HCT116 (cell line): ENCODE measurements at regions not wholly inside any gene's neighbourhood (a gene's known extent, or its start where the extent isn't known, plus 50 kb on each side); places are given as distances from the start of the nearest gene placed in this dataset.

Source experiments
- ATAC-seq: fragments of 200-7000 bp; cut with Tn5 transposase; 2 replicates; pipeline ENCODE4 v1.9.1; 2020; ENCODE audit warnings: mild to moderate bottlenecking, moderate library complexity
- BruUV-seq: library from RNA; stranded (reverse); fragments of 400-500 nt; replicated peaks from 2 replicates; lab custom pipeline; 2021; lab: Mats Ljungman, UMichigan
- CTCF ChIA-PET: fragments of 300-600 bp; sonication (Branson Sonifier 250); formaldehyde crosslinking; loops from one replicate; lab custom pipeline; 2021; ENCODE audit warnings: antibody characterized with exemption; lab: Charles Lee
- POLR2A ChIA-PET: fragments of 300-600, 350-600 bp; sonication (Branson Sonifier 250); formaldehyde crosslinking; loops from one replicate; lab custom pipeline; 2021; ENCODE audit warnings: antibody characterized with exemption; lab: Charles Lee
- RAD21 ChIA-PET, 2 experiments: fragments of 300-600 bp; sonication (Branson Sonifier 250); formaldehyde crosslinking; loops; one replicate each; lab custom pipeline; 2023; ENCODE audit warnings: low total read pairs in 2 of 2; ENCODE audit not compliant: uncharacterized antibody in 2 of 2, unreplicated experiment in 2 of 2, low non-redundant PET in 1 of 2; lab: Charles Lee
- DNase-seq: peaks from one replicate; pipeline ENCODE4 v3.0.0-alpha.2; 2010; ENCODE audit warnings: low read depth, low spot score
- H2AFZ ChIP-seq: fragments of 200-600 bp; shearing (Covaris generic), sonication (generic); 2 replicates; pipeline ENCODE4 v1.6.1; 2017; ENCODE audit warnings: low read depth, mixed run types, mixed read lengths, antibody characterized with exemption, low read length; ENCODE audit not compliant: poor library complexity, severe bottlenecking
- H3K27ac ChIP-seq: 2 replicates; pipeline ENCODE4 v1.5.1; 2012; ENCODE audit warnings: low read depth, low read length
- H3K27me3 ChIP-seq: fragments of 200-600 bp; sonication (generic); 2 replicates; pipeline ENCODE4 v1.6.1; 2016; ENCODE audit warnings: mixed run types, low read length, mixed read lengths; ENCODE audit not compliant: insufficient read depth
- H3K36me3 ChIP-seq, 2 experiments: fragments of 200-500 bp in 1 of 2; fragments of 200-600 bp in 1 of 2; sonication (Bioruptor generic) in 1 of 2; sonication (generic) in 1 of 2; 2 replicates each; pipeline versions ENCODE4 v1.5.1 to v1.6.1; 2014 to 2016; ENCODE audit warnings: low read length in 2 of 2, inconsistent platforms in 1 of 2, mixed read lengths in 1 of 2, mixed run types in 1 of 2; ENCODE audit not compliant: insufficient read depth in 2 of 2, control insufficient read depth in 1 of 2
- H3K4me1 ChIP-seq, 2 experiments: fragments of 200-600 bp in 1 of 2; sonication (generic) in 1 of 2; 2 replicates each; pipeline versions ENCODE4 v1.5.1 to v1.6.1; 2012 to 2017; ENCODE audit warnings: low read length in 2 of 2, inconsistent platforms in 1 of 2, mild to moderate bottlenecking in 1 of 2, mixed read lengths in 1 of 2, mixed run types in 1 of 2, moderate library complexity in 1 of 2; ENCODE audit not compliant: insufficient read depth in 2 of 2, control insufficient read depth in 1 of 2
- H3K4me2 ChIP-seq: fragments of 200-600 bp; sonication (generic); 2 replicates; pipeline ENCODE4 v1.6.1; 2017; ENCODE audit warnings: mixed run types, low read length, mixed read lengths
- H3K4me3 ChIP-seq, 2 experiments: fragments of 200-600 bp in 1 of 2; sonication (generic) in 1 of 2; replicated peaks in 1 of 2; 2 replicates each; pipeline ENCODE4 v1.5.1; 2011 to 2016; ENCODE audit warnings: low read length in 2 of 2, control low read depth in 1 of 2, low read depth in 1 of 2, mild to moderate bottlenecking in 1 of 2, mixed read lengths in 1 of 2, mixed run types in 1 of 2
- H3K79me2 ChIP-seq: fragments of 200-600 bp; sonication (generic); 2 replicates; pipeline ENCODE4 v1.6.1; 2017; ENCODE audit warnings: mild to moderate bottlenecking, mixed run types, low read length, moderate library complexity, mixed read lengths; ENCODE audit not compliant: insufficient read depth
- H3K9ac ChIP-seq: fragments of 200-600 bp; sonication (generic); 2 replicates; pipeline ENCODE4 v1.6.1; 2016; ENCODE audit warnings: low read length, mixed read lengths
- H3K9me2 ChIP-seq: fragments of 200-600 bp; sonication (generic), shearing (Covaris generic); 2 replicates; pipeline ENCODE4 v1.6.1; 2017; ENCODE audit warnings: mixed run types, mild to moderate bottlenecking, moderate library complexity; ENCODE audit not compliant: insufficient read depth
- H3K9me3 ChIP-seq, 2 experiments: fragments of 200-500 bp in 1 of 2; fragments of 200-600 bp in 1 of 2; sonication (Bioruptor generic) in 1 of 2; sonication (generic) in 1 of 2; 2 replicates each; pipeline ENCODE4 v1.6.1; 2014 to 2017; ENCODE audit warnings: low read length in 2 of 2, mixed read lengths in 2 of 2, inconsistent platforms in 1 of 2, low read depth in 1 of 2, mild to moderate bottlenecking in 1 of 2, mixed run types in 1 of 2, moderate library complexity in 1 of 2; ENCODE audit not compliant: control insufficient read depth in 1 of 2, insufficient read depth in 1 of 2
- H4K20me1 ChIP-seq: fragments of 200-600 bp; sonication (generic), shearing (Covaris generic); 2 replicates; pipeline ENCODE4 v1.6.1; 2017; ENCODE audit warnings: mixed run types, mild to moderate bottlenecking, moderate library complexity; ENCODE audit not compliant: insufficient read depth
- CBX3 ChIP-seq: IDR thresholded peaks from 2 replicates; pipeline ENCODE4 v1.6.1; 2012; ENCODE audit warnings: low read depth
- CTCF ChIP-seq, 3 experiments: fragments of 200-600 bp in 1 of 3; sonication (generic) in 1 of 3; IDR thresholded peaks in 2 of 3; conservative IDR thresholded peaks in 1 of 3; 2 replicates each; pipeline ENCODE4 v1.5.1; 2012 to 2017; ENCODE audit warnings: low read depth in 2 of 3, low read length in 2 of 3, antibody characterized with exemption in 1 of 3, borderline replicate concordance in 1 of 3, control low read depth in 1 of 3, mild to moderate bottlenecking in 1 of 3, mixed read lengths in 1 of 3, mixed run types in 1 of 3, moderate library complexity in 1 of 3; ENCODE audit not compliant: insufficient read depth in 1 of 3
- EGR1 ChIP-seq: IDR thresholded peaks from 2 replicates; pipeline ENCODE4 v1.6.1; 2012; ENCODE audit warnings: low read depth
- ELF1 ChIP-seq: IDR thresholded peaks from 2 replicates; pipeline ENCODE4 v1.6.1; 2012; ENCODE audit warnings: low read depth, borderline replicate concordance
- EZH2phosphoT487 ChIP-seq: fragments of 200-600 bp; IDR thresholded peaks from 2 replicates; pipeline ENCODE4 v1.6.1; 2018; ENCODE audit warnings: antibody characterized with exemption, borderline replicate concordance
- FOSL1 ChIP-seq: IDR thresholded peaks from 2 replicates; pipeline ENCODE4 v1.6.1; 2012; ENCODE audit warnings: low read depth
- POLR2A ChIP-seq: IDR thresholded peaks from 2 replicates; pipeline ENCODE4 v1.7.0; 2011; ENCODE audit warnings: borderline replicate concordance; ENCODE audit not compliant: insufficient read depth, insufficient read length; ENCODE audit errors: extremely low read depth
- RAD21 ChIP-seq: IDR thresholded peaks from 2 replicates; pipeline ENCODE4 v1.6.1; 2012; ENCODE audit warnings: low read depth, mild to moderate bottlenecking
- SIN3A ChIP-seq: IDR thresholded peaks from 2 replicates; pipeline ENCODE4 v1.6.1; 2012; ENCODE audit warnings: low read depth
- TCF7L2 ChIP-seq: IDR thresholded peaks from 2 replicates; pipeline ENCODE4 v1.7.0; 2011; ENCODE audit warnings: borderline replicate concordance, inconsistent platforms; ENCODE audit not compliant: insufficient read depth, insufficient read length; ENCODE audit errors: extremely low read depth
- YY1 ChIP-seq: IDR thresholded peaks from 2 replicates; pipeline ENCODE4 v1.6.1; 2011; ENCODE audit warnings: low read length, low read depth, moderate library complexity, mild to moderate bottlenecking; ENCODE audit not compliant: insufficient replicate concordance; ENCODE audit errors: extremely low read depth
- ZBTB33 ChIP-seq: IDR thresholded peaks from 2 replicates; pipeline ENCODE4 v1.6.1; 2011; ENCODE audit warnings: mild to moderate bottlenecking, low read length, moderate library complexity; ENCODE audit not compliant: insufficient replicate concordance; ENCODE audit errors: extremely low read depth
- intact Hi-C: fragments of 100-400 bp; cut with micrococcal nuclease; formaldehyde crosslinking; loops from 2 replicates; pipeline ENCODE4 v1.10.0; 2022

GRCh38 chr18:68548904-68549870 is 165.7 kb downstream of the TMX3 start:
- no peaks in the 10 kb centered on the region for H3K27me3 ChIP-seq
- DNase-seq (no peak), ATAC-seq (no peak)
- no peak overlapping the region for H2AFZ ChIP-seq
- TF ChIP-seq TCF7L2 (no peak), CBX3 (no peak), SIN3A (no peak), ELF1 (no peak)
- H3K4me1 ChIP-seq: no peaks in the 10 kb centered on the region
- H3K9ac ChIP-seq: no peak overlapping the region
- no peak overlapping the region for H3K4me3 ChIP-seq
- CTCF ChIA-PET: no interaction called here
- H4K20me1 ChIP-seq: no peaks in the 10 kb centered on the region
- RAD21 ChIA-PET: no interaction called here
- POLR2A ChIA-PET: no interaction called here
- H3K4me2 ChIP-seq: no peak overlapping the region
- H3K27ac ChIP-seq: no peak overlapping the region
- intact Hi-C loops: no loop called here
- no TSS peak for BruUV-seq
- no peaks in the 10 kb centered on the region for H3K36me3 ChIP-seq
- H3K9me3 ChIP-seq: no peaks in the 10 kb centered on the region; a peak in 1 of 4 replicates
- H3K9me2 ChIP-seq: no peaks in the 10 kb centered on the region
- H3K79me2 ChIP-seq: no peaks in the 10 kb centered on the region

GRCh38 chr18:68543344-68543743 is 171.6 kb downstream of the TMX3 start:
- Histone ChIP-seq H3K27ac (no peak overlapping the region), H3K79me2 (no peaks in the 10 kb centered on the region), H3K9me2 (no peaks in the 10 kb centered on the region), H3K9me3 (no peaks in the 10 kb centered on the region), H3K9ac (no peak overlapping the region), H3K4me1 (no peaks in the 10 kb centered on the region), H3K4me3 (no peak overlapping the region), H4K20me1 (no peaks in the 10 kb centered on the region), H3K27me3 (no peaks in the 10 kb centered on the region), H2AFZ (no peak overlapping the region), H3K4me2 (no peak overlapping the region), H3K36me3 (no peaks in the 10 kb centered on the region)
- RAD21 ChIA-PET: no interaction called here
- DNase-seq (no peak), ATAC-seq (no peak)
- no TSS peak for BruUV-seq
- intact Hi-C loops: no loop called here
- TF ChIP-seq ELF1 (no peak), EGR1 (no peak), EZH2phosphoT487 (no peak), YY1 (no peak), ZBTB33 (no peak), RAD21 (no peak), CTCF (IDR thresholded peaks at IDR 0.05 in 2 of 3, conservative IDR thresholded peaks at IDR 0.05 in 1 of 3; ENCODE audit: borderline replicate concordance in 1 of 3, insufficient read depth in 1 of 3, low read depth in 2 of 3, low read length in 2 of 3) (no peak), FOSL1 (no peak), CBX3 (no peak), TCF7L2 (no peak), POLR2A (no peak)
- CTCF ChIA-PET: no interaction called here
- POLR2A ChIA-PET: no interaction called here
